SK-N-DZ (cell line): ENCODE measurements at regions not wholly inside any gene's neighbourhood (a gene's known extent, or its start where the extent isn't known, plus 50 kb on each side); places are given as distances from the start of the nearest gene placed in this dataset.
A peak's percentile ranks its signal among the peaks of the same experiment; 100 is the strongest.
"Not testable (repeated sequence)": the region's sequence is repeated elsewhere in the genome, so short reads cannot be mapped to it uniquely, and the experiment has no call there.

Experiments
- DNase-seq: peaks from one replicate; pipeline ENCODE4 v3.0.0-alpha.2; 2015; ENCODE audit warnings: low spot score

DNA sequence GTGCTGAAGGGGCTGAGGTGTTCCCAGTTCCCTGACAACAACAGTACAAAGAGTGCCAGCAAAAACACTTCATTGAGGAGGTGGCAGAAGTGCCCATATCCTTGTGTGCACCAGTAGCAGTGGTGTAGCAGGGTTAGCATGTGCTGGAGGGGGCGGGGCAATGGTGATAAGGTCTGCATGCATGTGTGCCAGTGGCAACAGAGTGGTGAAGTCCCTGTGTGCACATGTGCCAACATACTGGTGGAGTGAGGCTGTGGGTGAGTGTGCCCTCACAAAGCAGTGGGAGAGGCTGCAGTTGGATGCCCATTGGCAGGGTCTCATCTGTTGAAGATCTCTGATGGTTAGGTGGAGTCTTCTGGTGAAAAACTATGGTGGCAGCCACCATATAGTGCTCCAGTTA is 994.6 kb downstream of the PCDH19 start:
- no peak for DNase-seq

DNA sequence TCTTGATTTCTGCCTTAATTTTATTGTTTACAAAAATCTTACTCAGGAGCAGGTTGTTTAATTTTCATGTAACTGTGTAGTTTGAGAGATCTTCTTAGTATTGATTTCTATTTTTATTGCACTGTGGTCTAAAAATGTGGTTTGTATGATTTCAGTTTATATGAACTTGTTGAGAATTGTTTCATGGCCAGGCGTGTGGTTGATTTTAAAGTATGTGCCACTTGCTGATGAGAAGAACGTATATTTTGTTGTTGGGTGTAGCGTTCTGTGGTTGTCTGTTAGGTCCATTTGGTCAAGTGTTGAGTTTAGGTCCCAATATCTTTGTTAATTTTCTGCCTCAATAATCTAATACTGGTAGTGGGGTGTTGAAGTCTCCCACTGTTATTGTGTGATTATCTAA is 996.8 kb downstream of the PCDH19 start:
- DNase-seq, result no peak

DNA sequence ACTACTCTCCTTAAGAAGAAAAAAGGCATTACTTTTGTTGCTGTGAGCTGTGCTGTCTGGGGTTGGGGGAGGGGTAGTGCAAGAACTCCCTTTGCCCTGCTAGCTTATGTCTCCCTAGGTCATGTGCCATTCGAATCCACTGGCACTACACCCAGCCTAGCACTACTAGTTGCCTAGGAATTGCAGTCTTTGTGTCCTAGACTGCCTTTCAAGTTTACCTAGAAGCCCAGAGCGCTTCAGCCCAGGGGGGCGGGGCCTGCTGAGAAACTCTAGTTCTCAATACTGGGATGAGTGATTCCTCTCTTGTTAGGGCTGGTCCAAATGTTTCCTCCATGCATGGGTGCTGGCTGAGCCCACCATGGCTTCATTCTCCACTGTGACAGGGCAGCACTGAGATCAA is 1011.5 kb downstream of the PCDH19 start:
- DNase-seq, result no peak

DNA sequence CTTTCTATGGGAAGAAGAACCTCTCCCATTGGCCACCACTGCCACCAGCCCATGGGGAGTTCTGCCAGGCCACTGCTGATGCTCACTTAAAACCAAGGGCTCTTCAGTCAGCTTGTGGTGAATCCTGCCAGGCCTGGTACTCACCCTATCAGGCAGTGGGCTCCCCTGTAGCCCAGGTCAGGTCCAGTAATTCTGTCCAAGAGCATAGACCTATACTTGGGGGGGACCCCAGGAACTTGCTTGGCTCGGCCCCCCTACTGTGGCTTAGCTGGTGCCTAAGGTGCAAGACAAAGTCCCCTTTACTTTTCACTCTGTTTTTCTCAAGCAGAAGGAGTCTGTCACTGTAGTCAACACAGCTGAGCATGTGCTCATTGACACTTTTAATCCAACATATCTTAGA is 1012.2 kb downstream of the PCDH19 start:
- no peak for DNase-seq

DNA sequence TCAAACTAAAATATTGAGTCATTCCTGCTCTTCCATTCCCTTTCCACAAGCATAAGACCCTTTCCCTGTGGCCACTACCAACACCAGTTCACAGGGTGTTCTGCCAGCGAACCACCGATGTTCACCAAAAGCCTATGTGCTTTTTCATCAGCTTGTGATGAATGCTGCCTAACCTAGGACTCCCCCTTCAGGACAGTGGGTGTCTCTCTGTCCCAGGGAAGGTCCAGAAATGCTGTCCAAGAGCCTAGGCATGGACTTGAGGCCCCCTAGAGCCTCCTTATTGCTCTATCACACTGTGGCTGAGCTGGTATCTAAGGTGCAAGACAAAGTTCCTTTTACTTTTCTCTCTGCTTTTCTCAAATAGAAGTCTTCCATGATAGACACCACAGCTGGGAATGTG is 1015.6 kb downstream of the PCDH19 start:
- peak; percentile 1 for DNase-seq

DNA sequence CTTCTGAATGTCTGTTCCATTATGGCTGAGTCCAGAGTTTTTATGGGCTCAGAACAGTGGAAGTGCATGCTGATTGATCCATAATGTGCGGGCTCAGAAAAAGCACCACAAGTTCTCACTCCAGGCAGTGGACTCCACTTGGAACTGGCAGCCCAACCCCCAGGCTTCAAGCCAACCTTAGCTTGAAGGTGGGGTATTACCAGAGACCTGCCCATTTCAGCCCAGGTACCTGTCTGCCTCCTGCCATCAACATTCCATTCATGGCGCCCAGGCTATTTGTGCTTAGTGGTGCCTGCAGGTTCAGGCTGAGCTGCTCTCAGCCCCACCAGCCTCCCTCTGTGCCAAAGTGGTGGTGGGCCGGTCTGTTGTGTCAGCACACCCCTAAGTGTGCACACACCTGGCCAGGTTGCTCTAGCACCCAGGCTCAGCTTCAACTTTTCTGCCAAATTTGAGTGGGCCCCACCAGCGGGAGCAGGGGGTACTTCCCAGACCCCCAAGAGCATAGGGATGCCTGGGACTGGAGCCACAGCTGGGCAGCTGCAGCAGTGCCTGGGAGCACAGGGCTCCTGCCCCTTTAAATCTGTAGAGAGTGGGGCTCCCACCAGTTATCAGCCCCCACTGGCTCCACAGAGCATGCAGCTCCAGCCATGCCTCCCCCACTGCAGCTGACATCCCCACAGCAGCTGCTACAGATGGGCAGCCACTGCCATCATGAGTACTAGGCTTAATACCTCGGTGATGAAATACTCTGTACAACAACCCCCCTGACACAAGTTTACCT is 1025.3 kb downstream of the PCDH19 start:
- DNase-seq, result no peak

DNA sequence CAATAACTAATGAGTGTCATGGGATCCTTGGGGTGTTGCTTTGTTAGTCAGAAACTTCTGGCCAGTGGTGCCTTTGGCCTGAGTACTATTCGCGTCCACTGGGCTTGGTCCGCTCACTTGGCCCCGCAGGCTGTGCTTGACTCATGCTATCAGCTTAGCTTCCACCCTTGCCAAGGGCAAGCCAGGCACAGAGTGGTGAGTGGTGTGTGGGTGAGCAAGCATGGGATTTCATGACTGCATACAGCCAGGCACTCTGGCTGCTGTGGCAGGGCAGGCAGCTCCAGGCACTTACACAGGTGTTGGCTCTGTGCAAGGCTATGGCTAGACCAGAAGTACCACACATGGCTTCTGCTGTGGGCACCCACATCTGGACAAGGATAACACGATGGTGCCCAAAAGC is 1026.3 kb downstream of the PCDH19 start:
- DNase-seq, result no peak

DNA sequence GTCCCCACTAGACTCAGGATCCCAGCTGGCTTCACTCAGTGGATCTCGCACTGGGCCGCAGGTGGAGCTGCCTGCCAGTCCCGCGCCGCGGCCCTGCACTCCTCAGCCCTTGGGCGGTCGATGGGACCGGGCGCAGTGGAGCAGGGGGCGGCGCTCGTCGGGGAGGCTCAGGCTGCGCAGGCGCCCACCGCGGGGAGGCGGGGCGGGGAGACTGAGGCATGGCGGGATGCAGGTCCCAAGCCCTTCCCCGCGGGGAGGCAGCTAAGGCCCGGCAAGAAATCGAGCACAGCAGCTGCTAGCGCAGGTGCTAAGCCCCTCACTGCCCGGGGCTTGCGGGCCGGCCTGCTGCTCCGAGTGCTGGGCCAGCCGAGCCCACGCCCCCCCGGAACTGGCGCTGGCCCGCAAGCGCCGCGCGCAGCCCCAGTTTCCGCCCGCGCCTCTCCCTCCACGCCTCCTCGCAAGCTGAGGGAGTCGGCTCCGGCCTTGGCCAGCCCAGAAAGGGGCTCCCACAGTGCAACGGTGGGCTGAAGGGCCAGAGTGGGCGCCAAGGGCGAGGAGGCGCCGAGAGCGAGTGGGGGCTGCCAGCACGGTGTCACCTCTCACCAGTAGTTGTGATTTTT is 1038.0 kb downstream of the PCDH19 start:
- no peak for DNase-seq

DNA sequence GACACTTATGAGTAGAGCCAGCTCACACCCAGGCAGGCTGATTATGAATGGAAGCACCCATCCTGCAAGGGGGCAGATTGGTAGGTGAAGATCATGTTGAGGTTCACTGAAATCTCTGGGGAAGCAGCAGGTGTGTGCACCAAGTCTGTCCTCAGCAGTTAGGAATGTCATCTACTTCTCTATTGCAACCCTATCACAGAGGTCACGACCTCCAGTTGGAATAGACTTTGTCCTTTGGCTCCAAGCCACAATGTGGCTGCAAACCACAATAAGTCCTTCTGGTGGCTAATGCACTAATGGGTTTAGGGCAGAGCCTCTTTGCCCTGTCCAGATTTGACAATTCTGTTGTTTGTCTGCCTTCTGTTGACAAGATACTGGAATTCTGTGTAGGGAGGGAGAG is 1056.7 kb downstream of the PCDH19 start:
- no peak for DNase-seq

DNA sequence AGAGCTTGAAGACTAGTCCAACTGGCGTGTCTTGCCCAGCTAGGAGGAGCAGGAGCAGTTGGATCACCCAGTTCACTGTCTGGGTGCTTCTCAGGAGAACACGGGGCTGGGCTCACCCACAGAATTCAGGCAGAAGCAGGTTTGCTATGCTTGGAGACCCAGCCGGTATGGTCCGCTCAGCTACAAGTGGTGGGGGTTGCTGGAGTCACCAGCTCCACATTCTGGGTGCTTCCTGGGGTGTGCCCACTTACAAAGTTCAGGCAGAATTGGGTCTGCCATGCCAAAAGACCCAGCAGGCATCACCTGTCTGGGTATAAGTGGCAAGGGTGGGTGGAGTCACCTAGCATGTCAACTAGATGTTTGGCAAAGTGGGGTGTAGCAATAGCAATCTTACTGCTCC is 1061.8 kb downstream of the PCDH19 start:
- no peak for DNase-seq

DNA sequence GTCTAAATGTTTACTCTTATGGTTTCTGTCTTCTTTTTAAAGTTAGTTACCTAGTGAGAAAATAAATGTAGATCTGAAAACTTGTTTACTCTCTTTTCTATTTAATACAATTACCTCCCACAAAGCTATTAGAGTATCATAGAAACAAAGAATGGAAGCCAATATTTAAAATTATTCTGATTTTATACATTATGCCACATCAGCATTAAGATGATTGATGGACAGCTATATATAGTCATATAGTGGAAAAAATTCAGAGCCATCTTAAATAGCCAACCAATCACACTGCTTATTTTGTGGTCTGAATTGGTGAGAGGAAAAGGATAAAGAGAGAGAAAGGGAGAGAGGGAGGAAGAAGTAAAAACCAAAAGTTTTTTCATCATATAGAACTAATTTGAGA is 1101.8 kb downstream of the PCDH19 start:
- no peak for DNase-seq

DNA sequence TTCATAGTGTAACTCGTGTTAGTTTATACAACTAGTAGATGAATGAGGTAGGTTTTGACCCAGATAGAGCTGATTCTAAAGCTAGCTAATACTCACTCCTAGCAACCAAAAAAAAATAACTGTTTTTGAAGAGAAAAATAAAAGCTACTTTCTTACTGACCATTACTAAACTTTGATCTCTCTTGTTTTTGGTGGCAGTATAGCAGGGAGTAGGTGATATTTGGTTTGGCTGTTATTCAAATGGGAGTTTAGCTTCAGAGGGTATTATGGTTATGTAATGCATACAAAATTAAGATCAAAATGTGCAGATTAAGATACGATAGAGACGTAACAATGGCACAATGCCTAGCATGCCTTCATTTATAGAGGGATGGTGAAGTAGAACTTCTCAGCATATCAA is 1104.5 kb downstream of the PCDH19 start:
- DNase-seq, result no peak

DNA sequence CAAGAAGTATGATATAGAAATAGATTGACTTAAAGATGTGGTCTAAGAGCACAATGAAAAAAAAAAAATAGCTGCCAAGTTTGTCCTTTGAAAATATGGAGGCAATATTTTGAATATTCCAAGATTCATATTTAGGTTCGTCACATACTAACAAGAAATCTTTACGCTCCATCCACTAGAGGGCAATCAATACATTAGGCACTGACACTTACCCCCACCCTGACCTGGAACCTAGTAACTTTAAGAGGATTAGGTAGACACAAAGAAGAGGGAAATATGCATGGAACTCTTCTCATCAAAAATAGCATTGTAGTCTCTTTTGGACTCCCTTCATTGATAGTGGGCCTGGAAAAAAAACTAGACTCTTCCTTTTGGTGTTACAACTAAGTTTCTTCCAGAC is 1108.1 kb downstream of the PCDH19 start:
- peak; percentile 4 for DNase-seq

DNA sequence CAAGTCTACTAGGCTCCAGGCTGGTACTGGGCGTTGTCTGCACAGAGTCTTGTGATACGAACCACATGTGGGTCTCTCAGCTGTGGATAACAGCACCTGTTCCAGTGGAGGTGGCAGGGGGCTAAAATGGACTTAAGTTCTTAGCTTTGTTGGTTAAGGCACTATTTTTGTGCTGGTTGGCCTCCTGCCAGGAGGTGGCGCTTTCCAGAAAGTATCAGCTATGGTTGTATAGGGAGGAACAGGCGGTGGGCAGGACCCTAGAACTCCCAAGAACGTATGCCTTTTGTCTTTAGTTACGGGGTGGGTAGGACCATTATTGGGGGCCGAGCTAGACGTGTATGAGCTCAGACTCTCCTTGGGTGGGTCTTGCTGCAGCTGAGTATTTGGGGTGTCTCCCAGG is 1138.4 kb downstream of the PCDH19 start:
- DNase-seq, result no peak

DNA sequence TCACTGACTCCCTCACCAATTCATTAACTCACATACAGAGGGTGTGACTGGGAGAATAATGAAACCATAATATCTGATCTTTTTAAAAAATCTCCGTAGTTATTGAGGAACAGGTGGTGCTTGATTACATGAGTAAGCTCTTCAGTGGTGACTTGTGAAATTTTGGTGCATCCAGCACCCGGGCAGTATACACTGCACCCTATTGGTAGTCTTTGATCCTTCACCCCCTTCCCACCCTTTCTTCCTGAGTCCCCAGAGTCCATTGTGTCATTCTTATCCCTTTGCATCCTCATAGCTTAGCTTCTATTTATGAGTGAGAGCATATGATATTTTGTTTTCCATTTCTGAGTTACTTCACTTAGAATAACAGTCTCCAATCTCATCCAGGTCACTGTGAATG is 1143.8 kb downstream of the PCDH19 start:
- DNase-seq, result no peak

DNA sequence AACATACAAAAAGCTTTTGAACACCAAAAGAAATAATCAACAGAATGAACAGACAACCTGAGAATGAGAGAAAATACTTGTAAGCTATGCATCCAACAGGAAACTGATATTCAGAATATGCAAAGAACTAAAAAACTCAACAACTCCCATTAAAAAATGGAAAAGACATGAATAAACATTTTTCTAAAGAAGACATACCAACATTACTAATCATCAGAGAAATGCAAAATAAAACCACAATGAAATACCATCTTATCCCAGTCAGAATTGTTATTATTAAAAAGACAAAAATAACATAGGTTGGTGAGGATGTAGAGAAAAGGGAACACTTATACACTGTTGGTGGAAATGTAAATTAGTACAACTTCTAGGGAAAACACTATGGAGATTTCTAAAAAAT is 1161.9 kb downstream of the PCDH19 start:
- DNase-seq, result no peak

DNA sequence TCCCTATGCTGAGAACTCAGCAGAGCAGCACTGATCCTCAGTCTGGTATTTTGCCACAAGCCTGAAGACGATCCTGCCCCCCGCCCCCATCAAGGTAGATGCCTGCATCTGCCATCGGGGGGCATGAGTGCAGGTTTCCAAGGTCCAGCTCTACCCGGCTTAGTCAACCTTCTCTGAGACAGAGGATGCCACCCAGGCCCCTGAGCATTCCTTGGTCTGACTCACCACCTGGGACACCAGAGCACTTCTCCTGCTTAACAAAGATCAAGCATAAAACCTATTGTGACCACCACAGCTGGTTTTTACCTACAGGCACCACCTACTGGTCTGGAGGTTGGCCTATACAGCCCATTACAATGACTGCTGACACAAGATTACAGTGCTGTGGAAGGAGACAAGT is 1168.1 kb downstream of the PCDH19 start:
- DNase-seq, result no peak

DNA sequence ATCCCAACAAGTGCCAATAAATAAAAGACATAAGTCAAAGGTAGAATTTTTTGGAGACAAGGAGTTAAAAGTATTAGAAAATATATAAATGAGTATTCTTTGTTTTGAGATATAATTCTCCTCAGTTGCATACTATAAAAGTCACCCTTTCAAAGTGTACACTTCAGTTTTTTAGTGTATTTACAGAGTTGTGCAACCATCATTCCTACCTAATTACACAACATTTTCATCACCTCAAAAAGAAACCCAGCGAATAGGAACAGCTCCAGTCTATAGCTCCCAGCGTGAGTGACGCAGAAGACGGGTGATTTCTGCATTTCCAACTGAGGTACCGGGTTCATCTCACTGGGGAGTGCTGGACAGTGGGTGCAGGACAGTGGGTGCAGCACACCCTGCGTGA is 1175.7 kb downstream of the PCDH19 start:
- DNase-seq, result not testable (repeated sequence)

DNA sequence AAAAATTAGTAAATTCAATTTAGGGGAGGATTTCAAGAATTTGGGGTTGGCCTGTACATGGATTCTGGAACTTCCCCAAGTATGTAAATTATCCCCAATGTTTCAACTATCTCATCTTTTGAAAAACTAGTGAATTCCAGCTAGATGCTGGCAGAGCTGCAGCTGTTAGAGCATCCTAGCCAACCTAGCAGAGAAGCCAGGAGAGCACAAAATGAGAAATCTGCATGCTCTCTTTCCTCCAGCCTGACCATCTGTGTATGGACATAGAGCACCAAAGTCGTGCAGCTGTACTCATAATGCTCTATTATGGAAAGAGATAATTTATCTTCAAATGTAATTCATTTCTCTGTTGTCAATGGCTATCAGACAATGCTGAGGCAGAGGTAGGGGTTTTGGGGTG is 1217.7 kb downstream of the PCDH19 start:
- DNase-seq, result no peak

DNA sequence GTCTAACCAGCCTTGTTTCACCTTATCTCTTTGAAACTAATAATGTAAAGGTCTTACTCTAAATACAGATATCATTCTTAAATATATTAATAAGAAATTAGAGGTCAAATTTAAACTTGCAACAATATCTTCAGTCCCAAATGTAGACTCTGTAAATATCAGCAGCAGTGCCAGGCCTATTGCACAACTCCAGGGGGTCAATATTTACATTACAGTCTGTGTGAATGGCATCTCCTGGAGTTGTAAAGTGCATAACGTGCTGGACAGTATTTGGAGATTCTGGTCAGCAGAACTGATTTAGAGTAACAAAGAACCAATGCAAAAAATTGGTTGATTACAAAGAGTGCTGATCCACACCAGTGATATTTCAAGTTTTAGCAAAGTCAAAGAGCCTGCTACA is 1225.9 kb downstream of the PCDH19 start:
- no peak for DNase-seq

DNA sequence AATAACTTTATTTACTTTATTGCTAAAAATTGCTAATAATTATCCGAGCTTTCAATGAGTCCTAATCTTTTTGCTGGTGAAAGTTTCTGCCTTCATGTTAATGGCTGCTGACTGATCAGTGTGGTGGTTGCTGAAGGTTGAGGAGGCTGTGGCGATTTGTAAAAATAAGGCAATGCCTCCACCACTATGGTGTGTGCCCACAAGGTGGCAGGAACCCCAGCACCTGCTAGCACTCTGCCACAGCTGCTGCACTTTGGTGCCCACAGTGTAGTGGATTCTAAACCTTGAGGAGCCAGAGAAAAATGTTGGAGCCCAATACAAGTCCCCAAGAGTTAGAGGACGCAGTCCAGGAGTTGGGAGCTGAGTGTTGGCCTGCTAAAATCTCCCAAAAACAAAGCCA is 1237.1 kb downstream of the PCDH19 start:
- DNase-seq, result no peak

DNA sequence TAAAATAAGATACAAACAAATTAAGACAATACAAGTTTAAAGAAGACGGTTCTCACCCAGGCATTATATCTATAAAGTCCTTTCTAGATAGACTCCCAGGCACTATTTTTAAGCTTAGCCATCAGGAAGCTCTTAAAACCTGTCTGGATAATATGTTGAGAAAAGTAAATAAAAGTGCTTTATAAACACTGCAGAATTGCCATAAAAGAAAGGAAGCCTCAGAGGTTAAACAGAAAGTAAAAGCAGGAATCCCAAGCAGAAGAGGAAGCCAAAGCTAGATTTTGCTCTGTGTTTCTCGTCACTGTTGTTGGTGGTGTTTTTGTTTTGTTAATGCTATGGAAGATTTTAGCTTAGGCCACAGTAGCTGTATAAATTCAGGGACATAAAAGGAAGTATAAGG is 1267.3 kb downstream of the PCDH19 start:
- no peak for DNase-seq

DNA sequence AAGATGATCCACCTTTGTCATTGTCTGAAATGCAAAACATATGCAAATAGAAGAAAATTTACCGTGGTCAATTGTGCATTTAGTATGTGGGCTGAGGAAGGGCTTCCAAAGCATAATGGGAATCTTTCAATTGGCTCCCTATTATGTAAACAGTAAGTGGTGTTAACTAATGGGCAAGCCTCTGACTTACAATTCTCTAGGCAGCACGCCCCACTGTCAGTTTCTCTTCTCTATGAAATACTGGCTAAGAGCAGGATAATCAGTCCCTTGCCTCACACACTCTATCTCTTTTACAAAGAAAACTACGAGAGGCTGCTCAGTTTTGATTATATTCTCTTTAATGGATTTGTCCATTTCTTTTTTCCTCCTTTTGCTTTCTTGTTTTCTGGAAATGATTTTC is 1272.6 kb downstream of the PCDH19 start:
- DNase-seq, result no peak

DNA sequence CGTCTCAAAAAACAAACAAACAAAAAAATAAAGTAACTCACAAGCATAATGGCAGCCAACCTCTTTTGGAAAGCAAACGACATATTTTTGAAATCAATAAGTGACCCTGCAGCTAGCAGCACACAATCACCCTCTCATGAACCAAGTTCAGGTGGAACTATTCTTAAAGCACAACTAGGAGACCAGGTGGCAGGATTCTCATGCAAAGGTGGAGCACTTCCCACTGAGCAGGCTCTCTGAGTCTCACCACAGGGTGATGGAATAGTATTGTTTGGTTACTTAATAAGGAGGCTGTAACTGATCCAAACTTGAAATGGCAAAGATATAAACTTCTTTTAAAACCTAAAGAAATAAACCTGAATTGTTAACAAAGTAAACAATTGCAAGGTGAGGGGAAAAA is 1293.1 kb downstream of the PCDH19 start:
- no peak for DNase-seq
